ENCODE measurements at regions not wholly inside any gene's neighbourhood (a gene's known extent, or its start where the extent isn't known, plus 50 kb on each side); places are given as distances from the start of the nearest gene placed in this dataset.

DNA sequence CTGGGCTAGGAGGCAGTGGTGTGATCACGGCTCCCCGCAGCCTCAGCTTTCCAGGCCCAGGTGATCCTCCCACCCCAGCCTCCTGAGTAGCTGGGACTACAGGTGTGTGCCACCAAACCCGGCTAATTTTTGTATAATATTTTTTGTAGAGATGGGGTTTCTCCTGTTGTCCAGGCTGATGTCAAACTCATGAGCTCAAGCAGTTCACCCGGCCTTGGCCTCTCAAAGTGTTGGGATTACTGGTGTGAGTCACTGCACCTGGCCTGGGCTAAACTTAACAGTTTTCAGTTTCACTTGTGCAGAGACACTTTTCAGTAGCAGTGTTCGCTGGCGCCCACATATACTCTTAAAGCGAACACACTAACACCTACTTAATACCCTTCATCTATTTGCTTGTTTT lies 205.6 kb upstream of the ZNF608 start:
- H3K9me3 ChIP-seq, result no peaks in the 10 kb centered on the region
- WGBS, result 98% methylated on average over 7 of the region's 7 CpGs
- H3K27me3 ChIP-seq, result no peaks in the 10 kb centered on the region
- TF ChIP-seq EP300 (IDR thresholded peaks at IDR 0.05), result no peak
- no peak for TF ChIP-seq POLR2A (IDR thresholded peaks at IDR 0.05)
- TF ChIP-seq POLR2AphosphoS5 (IDR thresholded peaks at IDR 0.05), result no peak
- no peak for TF ChIP-seq CTCF (IDR thresholded peaks at IDR 0.05)
- H3K36me3 ChIP-seq, result no peaks in the 10 kb centered on the region
- no peak overlapping the region for H3K4me3 ChIP-seq
- H3K4me1 ChIP-seq, result peaks cover 5% of the 10 kb centered on the region
- H3K27ac ChIP-seq, result no peak overlapping the region
- no peak for DNase-seq (ENCODE audit: low spot score in 2 of 2)

- no peak for TF ChIP-seq CTCF (IDR thresholded peaks at IDR 0.05)
- TF ChIP-seq POLR2A (IDR thresholded peaks at IDR 0.05), result no peak
- TF ChIP-seq EP300 (IDR thresholded peaks at IDR 0.05), result no peak
- no peak for TF ChIP-seq POLR2AphosphoS5 (IDR thresholded peaks at IDR 0.05)
- no peak overlapping the region for H3K27ac ChIP-seq
- 98% methylated on average over 2 of the region's 2 CpGs for WGBS
Measured at GRCh38 chr5:124952566-124952965, 206.1 kb upstream of the ZNF608 start.

GRCh38 chr5:124954784-124955183 lies 208.3 kb upstream of the ZNF608 start:
- no peaks in the 10 kb centered on the region for H3K36me3 ChIP-seq
- no peaks in the 10 kb centered on the region for H3K9me3 ChIP-seq
- no peaks in the 10 kb centered on the region for H3K4me1 ChIP-seq
- 87% methylated on average over 2 of the region's 2 CpGs for WGBS
- no peak overlapping the region for H3K27ac ChIP-seq
- TF ChIP-seq EP300 (IDR thresholded peaks at IDR 0.05) (no peak), POLR2A (IDR thresholded peaks at IDR 0.05) (no peak), POLR2AphosphoS5 (IDR thresholded peaks at IDR 0.05) (no peak), CTCF (IDR thresholded peaks at IDR 0.05) (no peak)
- no peaks in the 10 kb centered on the region for H3K27me3 ChIP-seq
- DNase-seq (ENCODE audit: low spot score in 2 of 2), result no peak
- H3K4me3 ChIP-seq, result no peak overlapping the region

More at GRCh38 chr5:124952566-124952965, 206.1 kb upstream of the ZNF608 start:
- Histone ChIP-seq H3K9me3 (no peaks in the 10 kb centered on the region), H3K4me3 (no peak overlapping the region), H3K36me3 (no peaks in the 10 kb centered on the region), H3K27me3 (no peaks in the 10 kb centered on the region), H3K4me1 (peaks cover 5% of the 10 kb centered on the region)
- no peak for DNase-seq (ENCODE audit: low spot score in 2 of 2)

DNA sequence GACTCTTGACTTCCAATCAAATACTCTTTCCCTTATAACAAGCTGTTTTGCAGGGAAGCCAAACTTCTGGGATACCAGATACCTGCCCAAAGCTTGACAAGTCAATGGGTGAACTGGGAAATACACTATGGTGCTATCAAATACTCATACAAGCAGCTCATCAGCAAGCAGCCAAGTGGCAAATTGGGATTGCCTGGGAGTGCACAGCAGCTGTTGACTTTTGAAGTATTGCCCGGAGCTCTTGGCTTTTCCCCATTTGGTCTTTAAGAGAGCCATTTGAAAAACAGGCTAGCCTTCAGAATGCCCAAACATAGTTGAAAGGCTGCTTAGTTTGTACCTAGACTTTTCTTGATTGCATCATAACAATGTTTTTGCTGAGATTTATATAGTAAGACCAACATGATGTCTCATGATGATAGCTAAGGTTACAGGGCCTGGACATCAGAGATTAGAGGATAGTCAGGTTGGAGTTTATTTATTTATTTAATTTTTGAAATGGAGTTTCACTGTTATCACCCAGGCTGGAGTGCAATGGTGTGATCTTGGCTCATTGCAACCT lies 210.1 kb upstream of the ZNF608 start:
- H3K27me3 ChIP-seq, result no peaks in the 10 kb centered on the region
- no peaks in the 10 kb centered on the region for H3K9me3 ChIP-seq
- no peaks in the 10 kb centered on the region for H3K36me3 ChIP-seq
- TF ChIP-seq CTCF (IDR thresholded peaks at IDR 0.05) (no peak), EP300 (IDR thresholded peaks at IDR 0.05) (no peak), POLR2A (IDR thresholded peaks at IDR 0.05) (no peak), POLR2AphosphoS5 (IDR thresholded peaks at IDR 0.05) (no peak)
- H3K4me1 ChIP-seq, result no peaks in the 10 kb centered on the region
- H3K4me3 ChIP-seq, result no peak overlapping the region
- WGBS, result 57% methylated on average over 1 of the region's 1 CpG
- no peak overlapping the region for H3K27ac ChIP-seq
- no peak for DNase-seq (ENCODE audit: low spot score in 2 of 2)

- H3K27me3 ChIP-seq, result no peaks in the 10 kb centered on the region
- no peak for DNase-seq (ENCODE audit: low spot score in 2 of 2)
- TF ChIP-seq EP300 (IDR thresholded peaks at IDR 0.05) (no peak), CTCF (IDR thresholded peaks at IDR 0.05) (no peak), POLR2AphosphoS5 (IDR thresholded peaks at IDR 0.05) (no peak), POLR2A (IDR thresholded peaks at IDR 0.05) (no peak)
- 94% methylated on average over 5 of the region's 5 CpGs for WGBS
- no peaks in the 10 kb centered on the region for H3K9me3 ChIP-seq
- H3K27ac ChIP-seq, result no peak overlapping the region
- no peaks in the 10 kb centered on the region for H3K36me3 ChIP-seq
- no peak overlapping the region for H3K4me3 ChIP-seq
- H3K4me1 ChIP-seq, result no peaks in the 10 kb centered on the region
Measured at GRCh38 chr5:124957063-124957462, 210.6 kb upstream of the ZNF608 start.

All from suprapubic skin (tissue), 4 donors.